Tibial artery (tissue), 4 donors: ENCODE measurements at regions not wholly inside any gene's neighbourhood (a gene's known extent, or its start where the extent isn't known, plus 50 kb on each side); places are given as distances from the start of the nearest gene placed in this dataset.

ENCODE experiments used
- DNase-seq, 2 donors: peaks; one replicate each; pipeline ENCODE4 v3.0.0-alpha.2; 2019
- H3K27ac ChIP-seq, 2 donors: fragments of 200-600 bp; sonication (generic) in 1 of 2; 1 replicate in 1 of 2; 2 replicates in 1 of 2; pipeline ENCODE4 v1.5.1; 2018 to 2019; ENCODE audit warnings: mild to moderate bottlenecking in 1 of 2
- H3K27me3 ChIP-seq, 2 donors: fragments of 200-600 bp; sonication (generic) in 1 of 2; one replicate each; pipeline versions ENCODE4 v1.5.1 to v1.6.0; 2016 to 2019
- H3K36me3 ChIP-seq, 3 donors: fragments of 200-600 bp; sonication (generic) in 2 of 3; one replicate each; pipeline ENCODE4 v1.5.1; 2016 to 2019; ENCODE audit warnings: mild to moderate bottlenecking in 2 of 3
- H3K4me1 ChIP-seq, 4 donors: fragments of 200-600 bp; sonication (generic) in 2 of 4; 1 replicate in 3 of 4; 2 replicates in 1 of 4; pipeline ENCODE4 v1.5.1; 2016 to 2019
- H3K4me3 ChIP-seq, 2 donors: fragments of 200-600 bp; sonication (generic) in 1 of 2; 1 replicate in 1 of 2; 2 replicates in 1 of 2; pipeline ENCODE4 v1.5.1; 2018 to 2019; ENCODE audit warnings: mild to moderate bottlenecking in 2 of 2
- H3K9me3 ChIP-seq, 3 donors: fragments of 200-600 bp; sonication (generic) in 1 of 3; one replicate each; pipeline ENCODE4 v1.5.1; 2016 to 2019
- intact Hi-C: fragments of 100-400 bp; cut with DNase I; formaldehyde crosslinking; loops from one replicate; pipeline ENCODE4 v1.15.0; 2023; ENCODE audit warnings: low total_unique reads
- TF ChIP-seq, protein P1 (sequence below), 2 experiments: fragments of 200-600 bp in 1 of 2; fragments of 450-650 bp in 1 of 2; IDR thresholded peaks; one replicate each; pipeline ENCODE4 v1.5.1; 2017 to 2019; ENCODE audit warnings: antibody characterized with exemption in 2 of 2, mild to moderate bottlenecking in 1 of 2, moderate library complexity in 1 of 2

DNA sequence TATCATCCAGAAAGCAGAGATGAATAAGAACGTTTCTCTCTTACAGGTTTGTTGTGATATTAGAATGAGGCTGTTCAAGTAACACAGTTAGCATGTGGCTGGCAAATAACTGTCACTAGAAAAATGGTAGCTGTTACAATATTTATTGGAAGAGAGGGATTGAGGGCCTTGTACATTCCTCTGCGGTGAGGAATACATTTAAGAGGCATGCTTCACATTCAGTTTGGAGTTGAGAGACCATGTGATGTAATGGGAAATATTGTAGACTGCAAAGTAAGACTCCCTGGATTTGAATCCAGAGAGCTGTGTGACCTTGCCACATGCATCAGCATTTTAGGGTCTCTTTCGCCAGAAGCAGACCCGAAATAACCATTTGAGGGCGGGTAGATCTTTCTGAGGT lies 104.8 kb upstream of the KIT start:
- DNase-seq, result no peak
- H3K9me3 ChIP-seq, result no peaks in the 10 kb centered on the region
- TF ChIP-seq, protein P1, sequence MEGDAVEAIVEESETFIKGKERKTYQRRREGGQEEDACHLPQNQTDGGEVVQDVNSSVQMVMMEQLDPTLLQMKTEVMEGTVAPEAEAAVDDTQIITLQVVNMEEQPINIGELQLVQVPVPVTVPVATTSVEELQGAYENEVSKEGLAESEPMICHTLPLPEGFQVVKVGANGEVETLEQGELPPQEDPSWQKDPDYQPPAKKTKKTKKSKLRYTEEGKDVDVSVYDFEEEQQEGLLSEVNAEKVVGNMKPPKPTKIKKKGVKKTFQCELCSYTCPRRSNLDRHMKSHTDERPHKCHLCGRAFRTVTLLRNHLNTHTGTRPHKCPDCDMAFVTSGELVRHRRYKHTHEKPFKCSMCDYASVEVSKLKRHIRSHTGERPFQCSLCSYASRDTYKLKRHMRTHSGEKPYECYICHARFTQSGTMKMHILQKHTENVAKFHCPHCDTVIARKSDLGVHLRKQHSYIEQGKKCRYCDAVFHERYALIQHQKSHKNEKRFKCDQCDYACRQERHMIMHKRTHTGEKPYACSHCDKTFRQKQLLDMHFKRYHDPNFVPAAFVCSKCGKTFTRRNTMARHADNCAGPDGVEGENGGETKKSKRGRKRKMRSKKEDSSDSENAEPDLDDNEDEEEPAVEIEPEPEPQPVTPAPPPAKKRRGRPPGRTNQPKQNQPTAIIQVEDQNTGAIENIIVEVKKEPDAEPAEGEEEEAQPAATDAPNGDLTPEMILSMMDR (IDR thresholded peaks at IDR 0.05), result no peak
- intact Hi-C loops, result no loop called here
- no peak overlapping the region for H3K27ac ChIP-seq
- peaks cover 0 to 4% (median 0%) of the 10 kb centered on the region in 4 donors for H3K4me1 ChIP-seq
- no peaks in the 10 kb centered on the region for H3K27me3 ChIP-seq
- no peaks in the 10 kb centered on the region for H3K36me3 ChIP-seq
- no peak overlapping the region for H3K4me3 ChIP-seq

GRCh38 chr4:54554339-54554990 lies 103.3 kb upstream of the KIT start:
- Histone ChIP-seq H3K9me3 (no peaks in the 10 kb centered on the region), H3K4me3 (no peak overlapping the region), H3K4me1 (peaks cover 0 to 4% (median 0%) of the 10 kb centered on the region in 4 donors), H3K27ac (no peak overlapping the region), H3K27me3 (no peaks in the 10 kb centered on the region), H3K36me3 (no peaks in the 10 kb centered on the region)
- intact Hi-C loops, result no loop called here
- TF ChIP-seq, protein P1 (IDR thresholded peaks at IDR 0.05), result no peak
- no peak for DNase-seq

DNA sequence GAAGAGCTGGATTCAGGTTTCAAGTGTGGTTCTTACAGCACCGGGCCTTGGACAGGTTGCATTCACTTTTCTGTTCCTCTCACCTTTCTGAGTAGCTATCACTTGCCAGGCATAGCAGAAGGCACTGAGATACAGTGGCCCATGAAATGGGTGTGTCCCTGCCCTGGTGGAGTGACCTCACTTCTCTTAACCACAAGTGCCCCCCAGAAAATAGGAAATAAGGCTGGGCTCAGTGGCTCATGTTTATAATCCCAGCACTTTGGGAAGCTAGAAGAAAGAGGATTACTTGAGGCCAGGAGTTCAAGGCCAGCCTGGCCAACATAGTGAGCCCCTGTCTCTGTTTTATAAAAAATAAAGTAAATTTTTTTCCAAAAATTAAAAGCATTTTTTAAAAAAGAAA lies 101.7 kb upstream of the KIT start:
- intact Hi-C loops, result no loop called here
- no peak overlapping the region for H3K27ac ChIP-seq
- no peak for DNase-seq
- TF ChIP-seq, protein P1 (IDR thresholded peaks at IDR 0.05), result no peak
- H3K27me3 ChIP-seq, result no peaks in the 10 kb centered on the region
- no peaks in the 10 kb centered on the region for H3K9me3 ChIP-seq
- no peaks in the 10 kb centered on the region for H3K36me3 ChIP-seq
- no peak overlapping the region for H3K4me3 ChIP-seq
- peaks cover 0 to 4% (median 0%) of the 10 kb centered on the region in 4 donors for H3K4me1 ChIP-seq

DNA sequence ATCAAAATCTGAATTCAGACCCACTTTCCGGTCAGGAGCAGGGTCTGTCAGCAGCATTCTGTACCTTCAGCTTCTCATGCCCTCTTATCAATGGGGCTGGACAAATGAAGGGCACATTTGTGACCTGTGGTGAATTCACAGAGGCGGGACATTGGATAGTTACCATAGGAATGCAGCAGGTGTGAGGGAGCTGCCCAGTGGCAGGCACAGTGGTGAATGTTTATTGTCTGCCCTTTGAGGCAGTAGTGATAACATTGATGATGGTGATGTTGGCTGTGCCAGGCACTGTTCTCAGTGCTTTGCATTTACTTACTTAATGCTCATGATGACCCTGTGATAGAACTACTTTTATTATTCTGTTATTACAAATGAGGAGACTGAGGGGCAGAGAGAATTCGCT lies 101.2 kb upstream of the KIT start:
- Histone ChIP-seq H3K4me1 (peaks cover 0 to 4% (median 0%) of the 10 kb centered on the region in 4 donors), H3K9me3 (no peaks in the 10 kb centered on the region), H3K36me3 (no peaks in the 10 kb centered on the region), H3K27me3 (no peaks in the 10 kb centered on the region), H3K27ac (no peak overlapping the region), H3K4me3 (no peak overlapping the region)
- intact Hi-C loops, result no loop called here
- TF ChIP-seq, protein P1 (IDR thresholded peaks at IDR 0.05), result no peak
- DNase-seq, result no peak

DNA sequence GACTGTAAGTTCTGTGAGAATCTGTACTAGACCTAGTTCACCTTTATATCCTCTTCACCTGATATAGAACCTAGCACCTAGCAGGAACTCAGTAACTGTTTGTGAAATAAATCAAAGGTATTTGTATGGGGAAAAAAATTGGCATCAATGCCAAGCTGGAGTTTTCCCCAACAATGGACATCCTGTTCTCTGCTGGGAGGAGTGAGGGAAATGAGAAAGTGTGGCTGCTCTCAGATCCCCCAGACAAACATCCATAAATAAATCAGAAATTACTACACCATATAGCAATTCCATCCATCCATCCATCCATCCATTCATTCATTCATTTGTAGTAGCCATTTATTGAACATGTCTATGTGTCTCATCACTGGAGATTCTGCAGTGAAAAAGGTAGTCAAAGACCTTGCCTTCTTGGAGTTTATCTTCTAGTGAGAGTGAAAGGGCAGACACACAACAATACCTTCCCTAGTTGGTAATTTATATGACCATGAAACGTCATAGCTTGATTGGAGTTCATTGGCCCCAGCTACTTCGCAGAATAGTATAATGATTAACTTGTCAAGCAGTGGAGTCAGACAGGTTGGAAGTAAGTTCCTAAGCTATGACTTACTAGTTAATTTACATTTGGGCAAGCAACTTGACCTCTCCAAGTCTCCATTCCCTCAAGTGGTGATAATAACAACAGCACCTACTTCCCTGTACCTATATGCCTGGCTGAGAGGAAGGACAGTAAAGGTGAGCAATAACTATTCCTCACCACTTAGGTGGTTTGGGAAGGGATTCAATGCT lies 98.7 kb upstream of the KIT start:
- TF ChIP-seq, protein P1 (IDR thresholded peaks at IDR 0.05), result no peak
- intact Hi-C loops, result no loop called here
- DNase-seq, result no peak
- H3K27ac ChIP-seq, result no peak overlapping the region
- no peaks in the 10 kb centered on the region for H3K9me3 ChIP-seq
- no peak overlapping the region for H3K4me3 ChIP-seq
- H3K4me1 ChIP-seq, result peaks cover 0 to 4% (median 0%) of the 10 kb centered on the region in 4 donors
- no peaks in the 10 kb centered on the region for H3K27me3 ChIP-seq
- no peaks in the 10 kb centered on the region for H3K36me3 ChIP-seq
